ENCODE measurements at regions not wholly inside any gene's neighbourhood (a gene's known extent, or its start where the extent isn't known, plus 50 kb on each side); places are given as distances from the start of the nearest gene placed in this dataset.

- no peaks in the 10 kb centered on the region for H3K4me1 ChIP-seq (ENCODE audit: control insufficient read depth, insufficient read depth, low read length)
- no peaks in the 10 kb centered on the region for H3K36me3 ChIP-seq (ENCODE audit: control insufficient read depth, insufficient read depth, low read length)
- no peak for DNase-seq
- no peak overlapping the region for H3K27ac Mint-ChIP-seq
- no peaks in the 10 kb centered on the region for H3K4me1 Mint-ChIP-seq
- no peak overlapping the region for H3K27ac ChIP-seq (ENCODE audit: low read depth, low read length)
- H3K27me3 ChIP-seq (ENCODE audit: control insufficient read depth, insufficient read depth, low read length, poor library complexity, severe bottlenecking): no peaks in the 10 kb centered on the region
- 81 to 96% methylated on average over 4 to 6 of the region's 6 CpGs for WGBS, 2 experiments (ENCODE audit: insufficient coverage in 1 of 2, insufficient read length in 1 of 2)
- H3K4me3 ChIP-seq (ENCODE audit: low read length): no peak overlapping the region
- no peaks in the 10 kb centered on the region for H3K9me3 ChIP-seq (ENCODE audit: control insufficient read depth, low read length)
- H3K4me3 Mint-ChIP-seq: no peak overlapping the region
- no peaks in the 10 kb centered on the region for H3K27me3 Mint-ChIP-seq (ENCODE audit: insufficient read depth)
- no peaks in the 10 kb centered on the region for H3K36me3 Mint-ChIP-seq (ENCODE audit: low read depth)
- no peak for TF ChIP-seq CTCF (conservative IDR thresholded peaks at IDR 0.05)
- no peak overlapping the region for H3K9ac ChIP-seq (ENCODE audit: extremely low read depth, low read length, poor library complexity, severe bottlenecking)
- H3K9me3 Mint-ChIP-seq: no peaks in the 10 kb centered on the region
These were observed 82.3 kb upstream of the XPO1 start for GRCh38 chr2:61620244-61621159.

- H3K27me3 ChIP-seq (ENCODE audit: control insufficient read depth, insufficient read depth, low read length, poor library complexity, severe bottlenecking): no peaks in the 10 kb centered on the region
- TF ChIP-seq CTCF (conservative IDR thresholded peaks at IDR 0.05): no peak
- no peaks in the 10 kb centered on the region for H3K9me3 ChIP-seq (ENCODE audit: control insufficient read depth, low read length)
- H3K36me3 Mint-ChIP-seq (ENCODE audit: low read depth): no peaks in the 10 kb centered on the region
- no peak overlapping the region for H3K4me3 ChIP-seq (ENCODE audit: low read length)
- H3K9me3 Mint-ChIP-seq: no peaks in the 10 kb centered on the region
- H3K36me3 ChIP-seq (ENCODE audit: control insufficient read depth, insufficient read depth, low read length): no peaks in the 10 kb centered on the region
- H3K4me1 ChIP-seq (ENCODE audit: control insufficient read depth, insufficient read depth, low read length): no peaks in the 10 kb centered on the region
- H3K27ac Mint-ChIP-seq: no peak overlapping the region
- H3K4me3 Mint-ChIP-seq: no peak overlapping the region
- WGBS, 2 experiments (ENCODE audit: insufficient coverage in 1 of 2, insufficient read length in 1 of 2): 79 to 96% methylated on average over 3 to 5 of the region's 5 CpGs
- DNase-seq: no peak
- H3K27ac ChIP-seq (ENCODE audit: low read depth, low read length): no peak overlapping the region
- no peak overlapping the region for H3K9ac ChIP-seq (ENCODE audit: extremely low read depth, low read length, poor library complexity, severe bottlenecking)
- H3K27me3 Mint-ChIP-seq (ENCODE audit: insufficient read depth): no peaks in the 10 kb centered on the region
- no peaks in the 10 kb centered on the region for H3K4me1 Mint-ChIP-seq
These were observed 81.4 kb upstream of the XPO1 start for GRCh38 chr2:61619561-61619960.

GRCh38 chr2:61617610-61618009 lies 79.5 kb upstream of the XPO1 start:
- no peak overlapping the region for H3K27ac ChIP-seq (ENCODE audit: low read depth, low read length)
- H3K4me3 ChIP-seq (ENCODE audit: low read length): no peak overlapping the region
- no peaks in the 10 kb centered on the region for H3K4me1 Mint-ChIP-seq
- no peaks in the 10 kb centered on the region for H3K27me3 ChIP-seq (ENCODE audit: control insufficient read depth, insufficient read depth, low read length, poor library complexity, severe bottlenecking)
- no peaks in the 10 kb centered on the region for H3K27me3 Mint-ChIP-seq (ENCODE audit: insufficient read depth)
- H3K36me3 Mint-ChIP-seq (ENCODE audit: low read depth): no peaks in the 10 kb centered on the region
- H3K9me3 Mint-ChIP-seq: no peaks in the 10 kb centered on the region
- H3K27ac Mint-ChIP-seq: no peak overlapping the region
- no peaks in the 10 kb centered on the region for H3K36me3 ChIP-seq (ENCODE audit: control insufficient read depth, insufficient read depth, low read length)
- no peak overlapping the region for H3K9ac ChIP-seq (ENCODE audit: extremely low read depth, low read length, poor library complexity, severe bottlenecking)
- no peaks in the 10 kb centered on the region for H3K9me3 ChIP-seq (ENCODE audit: control insufficient read depth, low read length)
- no peaks in the 10 kb centered on the region for H3K4me1 ChIP-seq (ENCODE audit: control insufficient read depth, insufficient read depth, low read length)
- no peak overlapping the region for H3K4me3 Mint-ChIP-seq
- no peak for TF ChIP-seq CTCF (conservative IDR thresholded peaks at IDR 0.05)
- WGBS, 2 experiments (ENCODE audit: insufficient coverage in 1 of 2, insufficient read length in 1 of 2): 86 to 88% methylated on average over 1 to 2 of the region's 2 CpGs
- DNase-seq: no peak
